ENCODE measurements at regions not wholly inside any gene's neighbourhood (a gene's known extent, or its start where the extent isn't known, plus 50 kb on each side); places are given as distances from the start of the nearest gene placed in this dataset.
"Not testable (repeated sequence)": the region's sequence is repeated elsewhere in the genome, so short reads cannot be mapped to it uniquely, and the experiment has no call there.

GRCh38 chr13:75953589-75953988 lies 317.5 kb downstream of the LMO7 start:
- H2BK120ac ChIP-seq (replicated peaks; ENCODE audit: low read depth, low read length); H4K8ac ChIP-seq (ENCODE audit: extremely low read depth, insufficient read depth, low read length); H4K20me1 ChIP-seq (replicated peaks in 1 of 2; ENCODE audit: control insufficient read depth in 1 of 2, insufficient read depth in 2 of 2, low read length in 2 of 2); H4K91ac ChIP-seq (replicated peaks; ENCODE audit: insufficient read length, low read length); H3K23ac ChIP-seq (ENCODE audit: insufficient read length); FAIRE-seq; H2BK15ac ChIP-seq (ENCODE audit: low read length); H3K56ac ChIP-seq (replicated peaks; ENCODE audit: insufficient read length, low read depth, low read length); H2BK20ac ChIP-seq (ENCODE audit: low read length); H3K23me2 ChIP-seq (ENCODE audit: low read depth, low read length); H3K4me1 ChIP-seq (replicated peaks in 1 of 4; ENCODE audit: control insufficient read depth in 3 of 4, insufficient read depth in 4 of 4, low read length in 3 of 4); H3K27me3 ChIP-seq (replicated peaks in 1 of 4; ENCODE audit: control insufficient read depth in 3 of 4, extremely low read depth in 1 of 4, insufficient read depth in 3 of 4, low read length in 3 of 4); H2BK5ac ChIP-seq (ENCODE audit: low read depth, low read length); H3K79me2 ChIP-seq (ENCODE audit: control insufficient read depth in 1 of 2, insufficient read depth in 2 of 2, low read length in 2 of 2); POLR2A ChIA-PET (ENCODE audit: partially characterized antibody); H3K9ac ChIP-seq (replicated peaks in 1 of 4; ENCODE audit: extremely low read depth in 1 of 4, low read depth in 3 of 4, low read length in 3 of 4); H2BK12ac ChIP-seq (ENCODE audit: low read depth, low read length); H3K18ac ChIP-seq (ENCODE audit: extremely low read depth, low read length); H3K14ac ChIP-seq (ENCODE audit: insufficient read length); H3K79me1 ChIP-seq (ENCODE audit: low read depth, low read length); H3K9me3 ChIP-seq (ENCODE audit: insufficient read depth in 2 of 2, low read depth in 1 of 2, low read length in 1 of 2); H3K4me2 ChIP-seq (ENCODE audit: insufficient read depth in 1 of 2, low read depth in 2 of 2, low read length in 2 of 2); H3K4me3 ChIP-seq (ENCODE audit: extremely low read depth in 1 of 4, insufficient read depth in 2 of 4, low read depth in 3 of 4, low read length in 4 of 4); H3K4ac ChIP-seq (replicated peaks; ENCODE audit: insufficient read length, low read depth, low read length); DNase-seq (ENCODE audit: low read depth in 1 of 2, low spot score in 2 of 2); CTCF ChIA-PET (ENCODE audit: partially characterized antibody); H3K36me3 ChIP-seq (ENCODE audit: control insufficient read depth in 2 of 4, insufficient read depth in 4 of 4, low read length in 3 of 4); H2AK5ac ChIP-seq (ENCODE audit: low read depth, low read length); H2AFZ ChIP-seq (ENCODE audit: low read length); H3K27ac ChIP-seq (ENCODE audit: low read depth, low read length); H4K5ac ChIP-seq (ENCODE audit: insufficient read length, low read depth, low read length): not testable (repeated sequence)
- WGBS, 2 experiments (ENCODE audit: extremely low coverage in 1 of 2, insufficient coverage in 1 of 2, insufficient read length in 1 of 2, insufficient replicate concordance in 2 of 2, low coverage in 1 of 2, low lambda C conversion rate in 2 of 2, missing lambda C conversion rate in 1 of 2) = 93% methylated on average over 2 of the region's 2 CpGs; no CpG with 5 or more reads in 1 of the 2 experiments

All from H1 (cell line).